HEK293T (cell line): ENCODE measurements at regions not wholly inside any gene's neighbourhood (a gene's known extent, or its start where the extent isn't known, plus 50 kb on each side); places are given as distances from the start of the nearest gene placed in this dataset.
"Not testable (repeated sequence)": the region's sequence is repeated elsewhere in the genome, so short reads cannot be mapped to it uniquely, and the experiment has no call there.

Source experiments
- CTCF ChIA-PET: fragments of 350-600 bp; formaldehyde crosslinking; extraction: SDS; loops from one replicate; lab custom pipeline; 2021; ENCODE audit warnings: antibody characterized with exemption, inconsistent platforms; lab: Yijun Ruan, JAX
- POLR2A ChIA-PET: fragments of 350-600 bp; formaldehyde crosslinking; extraction: SDS; loops from one replicate; lab custom pipeline; 2020; ENCODE audit warnings: antibody characterized with exemption, inconsistent platforms; lab: Yijun Ruan, JAX
- DNase-seq: peaks from one replicate; pipeline ENCODE4 v3.0.0; 2012; ENCODE audit warnings: mixed read lengths; ENCODE audit errors: extremely low spot score
- ARNT ChIP-seq: fragments of 450-650 bp; IDR thresholded peaks from 2 replicates; pipeline ENCODE4 v1.6.1; 2017; ENCODE audit warnings: mild to moderate bottlenecking
- BHLHE40 ChIP-seq: fragments of 450-650 bp; IDR thresholded peaks from 2 replicates; pipeline ENCODE4 v1.6.1; 2016; ENCODE audit warnings: mild to moderate bottlenecking, moderate library complexity, borderline replicate concordance
- CTBP1 ChIP-seq: fragments of 450-650 bp; IDR thresholded peaks from 2 replicates; pipeline ENCODE4 v1.6.1; 2016; ENCODE audit warnings: borderline replicate concordance
- ELF4 ChIP-seq: fragments of 450-650 bp; IDR thresholded peaks from 2 replicates; pipeline ENCODE4 v1.6.1; 2017; ENCODE audit warnings: antibody characterized with exemption
- FOXA1 ChIP-seq: fragments of 450-650 bp; IDR thresholded peaks from 2 replicates; pipeline ENCODE4 v1.6.1; 2016; ENCODE audit warnings: mild to moderate bottlenecking
- FOXK2 ChIP-seq: fragments of 450-650 bp; IDR thresholded peaks from 2 replicates; pipeline ENCODE4 v1.6.1; 2016; ENCODE audit warnings: mild to moderate bottlenecking
- FOXM1 ChIP-seq: fragments of 450-650 bp; IDR thresholded peaks from 2 replicates; pipeline ENCODE4 v1.6.1; 2017; ENCODE audit warnings: mild to moderate bottlenecking, borderline replicate concordance
- HDGF ChIP-seq: fragments of 450-650 bp; IDR thresholded peaks from 2 replicates; pipeline ENCODE4 v1.6.1; 2017; ENCODE audit warnings: antibody characterized with exemption, borderline replicate concordance
- L3MBTL2 ChIP-seq: fragments of 450-650 bp; conservative IDR thresholded peaks from 2 replicates; pipeline ENCODE4 v1.6.1; 2016; ENCODE audit warnings: mild to moderate bottlenecking
- LEF1 ChIP-seq: fragments of 450-650 bp; IDR thresholded peaks from 2 replicates; pipeline ENCODE4 v1.6.1; 2017; ENCODE audit warnings: mild to moderate bottlenecking, borderline replicate concordance
- NFRKB ChIP-seq: fragments of 450-650 bp; IDR thresholded peaks from 2 replicates; pipeline ENCODE4 v1.6.1; 2016; ENCODE audit warnings: mild to moderate bottlenecking, moderate library complexity
- SP1 ChIP-seq: fragments of 450-650 bp; IDR thresholded peaks from 2 replicates; pipeline ENCODE4 v1.6.1; 2017
- SUZ12 ChIP-seq: fragments of 450-650 bp; IDR thresholded peaks from 2 replicates; pipeline ENCODE4 v1.6.1; 2016; ENCODE audit warnings: mild to moderate bottlenecking
- TARDBP ChIP-seq: fragments of 450-650 bp; IDR thresholded peaks from 2 replicates; pipeline ENCODE4 v1.6.1; 2016
- ZNF384 ChIP-seq: fragments of 450-650 bp; IDR thresholded peaks from 2 replicates; pipeline ENCODE4 v1.6.1; 2016
- TF ChIP-seq, protein P1 (sequence below): fragments of 450-650 bp; IDR thresholded peaks from 2 replicates; pipeline ENCODE4 v1.6.1; 2016

DNA sequence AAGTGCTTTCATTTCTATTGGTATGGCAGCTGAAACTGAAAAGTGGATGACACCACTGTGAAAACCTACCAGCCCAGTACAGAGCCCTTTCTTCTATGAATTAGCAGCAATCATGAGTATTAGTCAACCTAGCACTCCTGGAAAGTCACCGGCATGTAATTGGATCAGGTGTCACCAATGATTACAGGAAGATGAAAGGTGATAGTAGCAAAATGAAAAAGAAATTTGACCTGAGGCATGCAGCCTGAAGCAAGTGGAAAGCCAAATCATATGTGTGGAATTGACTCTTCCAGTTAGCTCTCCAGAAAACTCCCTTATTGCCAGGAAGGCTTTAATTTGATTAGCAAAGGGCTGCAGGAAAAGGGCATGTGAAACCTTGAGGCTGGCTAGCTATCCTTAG is 81.2 kb upstream of the NAA35 start:
- no peak for DNase-seq
- TF ChIP-seq SUZ12: no peak
- TF ChIP-seq FOXA1: no peak
- CTCF ChIA-PET: interaction anchor here (0.5 kb wide), 1 partner anchor 100 kb away, joined by 6 read pairs; no protein-coding TSS in a partner anchor
- POLR2A ChIA-PET: no interaction called here

DNA sequence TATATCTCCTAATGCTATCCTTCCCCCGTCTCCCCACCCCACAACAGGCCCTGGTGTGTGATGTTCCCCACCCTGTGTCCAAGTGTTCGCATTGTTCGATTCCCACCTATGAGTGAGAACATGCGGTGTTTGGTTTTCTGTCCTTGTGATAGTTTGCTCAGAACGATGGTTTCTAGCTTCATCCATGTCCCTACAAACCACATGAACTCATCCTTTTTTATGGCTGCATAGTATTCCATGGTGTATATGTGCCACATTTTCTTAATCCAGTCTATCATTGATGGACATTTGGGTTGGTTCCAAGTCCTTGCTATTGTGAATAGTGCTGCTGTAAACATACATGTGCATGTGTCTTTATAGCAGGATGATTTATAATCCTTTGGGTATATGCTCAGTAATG is 79.1 kb upstream of the NAA35 start:
- POLR2A ChIA-PET, DNase-seq, CTCF ChIA-PET: not testable (repeated sequence)

DNA sequence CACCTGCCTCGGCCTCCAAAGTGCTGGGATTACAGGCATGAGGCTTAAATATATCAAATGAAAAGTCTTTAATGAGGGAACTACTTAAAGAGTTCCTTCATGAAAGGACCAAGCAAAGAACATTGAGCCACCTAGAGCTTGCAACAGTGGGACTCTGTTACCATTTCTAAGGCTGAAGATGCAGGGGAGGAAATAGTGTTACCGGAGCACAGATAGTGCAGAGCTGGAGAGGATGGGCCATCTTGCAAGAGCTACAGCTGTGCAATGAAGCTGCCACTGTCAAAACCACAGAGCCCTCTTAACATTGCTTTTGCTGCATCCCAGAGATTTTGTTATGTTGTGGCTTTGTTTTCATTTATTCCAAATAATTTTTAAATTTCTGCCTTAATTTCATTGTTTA is 77.1 kb upstream of the NAA35 start:
- DNase-seq: no peak
- POLR2A ChIA-PET: no interaction called here
- CTCF ChIA-PET: no interaction called here
- TF ChIP-seq FOXK2 (no peak), NFRKB (no peak), FOXA1 (no peak), ZNF384 (no peak), BHLHE40 (no peak), SP1 (no peak), CTBP1 (no peak), L3MBTL2 (no peak), ARNT (no peak), LEF1 (no peak)
- TF ChIP-seq, protein P1, sequence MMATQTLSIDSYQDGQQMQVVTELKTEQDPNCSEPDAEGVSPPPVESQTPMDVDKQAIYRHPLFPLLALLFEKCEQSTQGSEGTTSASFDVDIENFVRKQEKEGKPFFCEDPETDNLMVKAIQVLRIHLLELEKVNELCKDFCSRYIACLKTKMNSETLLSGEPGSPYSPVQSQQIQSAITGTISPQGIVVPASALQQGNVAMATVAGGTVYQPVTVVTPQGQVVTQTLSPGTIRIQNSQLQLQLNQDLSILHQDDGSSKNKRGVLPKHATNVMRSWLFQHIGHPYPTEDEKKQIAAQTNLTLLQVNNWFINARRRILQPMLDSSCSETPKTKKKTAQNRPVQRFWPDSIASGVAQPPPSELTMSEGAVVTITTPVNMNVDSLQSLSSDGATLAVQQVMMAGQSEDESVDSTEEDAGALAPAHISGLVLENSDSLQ: no peak

DNA sequence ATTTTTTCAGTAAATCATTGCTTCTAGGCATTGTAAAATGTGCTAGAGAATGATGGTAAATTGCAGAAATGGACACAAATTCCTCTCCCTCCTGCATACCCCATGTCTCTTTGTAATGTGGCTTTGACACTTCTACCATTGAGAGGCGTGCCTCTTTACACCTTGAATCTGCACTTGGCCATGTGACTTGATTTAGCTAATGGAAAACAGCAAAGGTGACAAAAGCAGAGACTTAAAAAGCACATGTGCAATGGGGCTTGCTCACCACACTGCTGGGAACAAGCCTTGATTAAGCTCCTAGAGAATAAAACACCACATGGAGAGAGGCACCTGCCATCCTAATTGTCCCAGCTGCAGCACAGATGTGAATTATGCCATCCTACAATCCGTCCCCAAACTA is 69.9 kb upstream of the NAA35 start:
- DNase-seq: no peak
- ChIA-PET CTCF (no interaction called here), POLR2A (no interaction called here)

DNA sequence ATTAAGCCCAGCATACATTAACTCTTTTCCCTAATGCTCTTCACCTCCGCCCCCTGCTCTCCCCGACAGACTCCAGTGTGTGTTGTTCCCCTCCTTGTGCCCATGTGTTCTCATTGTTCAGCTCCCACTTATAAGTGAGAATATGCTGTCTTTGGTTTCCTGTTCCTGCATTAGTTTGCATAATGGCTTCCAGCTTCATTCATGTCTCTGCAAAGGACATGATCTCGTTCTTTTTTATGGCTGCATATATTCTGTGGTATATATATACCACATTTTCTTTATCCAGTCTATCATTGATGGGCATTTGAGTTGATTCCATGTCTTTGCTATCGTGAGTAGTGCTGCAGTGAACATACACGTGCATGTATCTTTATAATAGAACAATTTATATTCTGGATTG is 69.3 kb upstream of the NAA35 start:
- POLR2A ChIA-PET, CTCF ChIA-PET, DNase-seq: not testable (repeated sequence)

More for the DNA sequence above, 69.9 kb upstream of the NAA35 start:
- TF ChIP-seq FOXA1 (no peak), FOXK2 (no peak)

DNA sequence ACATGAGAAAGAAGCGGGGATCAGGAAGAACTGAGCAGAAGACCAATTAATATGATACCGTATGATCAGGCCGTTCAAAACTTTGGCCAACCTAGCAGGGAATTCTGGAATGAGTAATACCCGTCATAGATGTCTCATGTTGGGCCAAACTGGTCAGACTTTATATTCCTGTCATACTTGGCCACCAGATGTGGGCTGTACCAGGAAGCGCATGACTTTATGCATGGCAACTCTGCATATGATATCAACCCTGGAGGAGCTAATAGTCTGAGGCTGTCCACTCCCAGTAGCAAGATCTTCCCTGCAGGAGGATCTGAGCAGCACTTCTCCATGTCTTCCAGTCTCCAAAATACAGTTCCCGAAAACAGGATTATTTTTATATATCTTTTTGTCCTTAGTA is 68.5 kb upstream of the NAA35 start:
- CTCF ChIA-PET: interaction anchor here (0.6 kb wide), 1 partner anchor 375 kb away, joined by 3 read pairs; no protein-coding TSS in a partner anchor

DNA sequence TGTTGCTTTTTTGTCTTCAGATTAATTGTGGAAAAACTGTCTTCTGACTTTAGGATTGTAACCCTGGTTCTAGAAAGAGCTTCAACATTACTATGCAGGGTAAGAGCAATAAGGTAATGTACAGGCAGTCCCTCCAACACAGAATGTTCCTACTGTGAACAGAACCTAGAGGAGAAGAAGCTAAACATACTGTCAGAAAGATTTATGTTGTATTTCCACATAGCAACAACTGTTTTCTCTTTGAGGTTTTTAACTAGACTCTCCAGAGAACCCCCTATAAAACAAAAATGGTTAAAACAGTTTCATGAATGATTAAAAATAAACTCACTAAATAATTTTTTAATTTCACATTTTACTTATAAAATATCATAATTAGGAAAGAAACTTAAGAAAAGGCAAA is 64.3 kb upstream of the NAA35 start:
- CTCF ChIA-PET: interaction anchor here (0.8 kb wide), 1 partner anchor 23 kb away, joined by 3 read pairs; no protein-coding TSS in a partner anchor

More for the DNA sequence above, 68.5 kb upstream of the NAA35 start:
- TF ChIP-seq HDGF: no peak
- TF ChIP-seq, protein P1: no peak
- no peak for TF ChIP-seq ELF4
- no peak for TF ChIP-seq L3MBTL2
- TF ChIP-seq CTBP1: no peak
- TF ChIP-seq LEF1: no peak
- TF ChIP-seq FOXK2: no peak
- no peak for TF ChIP-seq TARDBP
- TF ChIP-seq FOXM1: no peak
- TF ChIP-seq SP1: no peak
- POLR2A ChIA-PET: no interaction called here
- no peak for DNase-seq

More for the DNA sequence above, 64.3 kb upstream of the NAA35 start:
- no peak for TF ChIP-seq FOXA1
- no peak for TF ChIP-seq FOXK2
- TF ChIP-seq, protein P1: peak; percentile 94
- peak; percentile 26 for DNase-seq
- POLR2A ChIA-PET: no interaction called here
